SU-DHL-6 (cell line): ENCODE measurements at regions not wholly inside any gene's neighbourhood (a gene's known extent, or its start where the extent isn't known, plus 50 kb on each side); places are given as distances from the start of the nearest gene placed in this dataset.

Experiments
- H2AFZ ChIP-seq: fragments of 200-600 bp; sonication (generic); 2 replicates; pipeline ENCODE4 v1.6.1; 2014; ENCODE audit warnings: low read depth, mild to moderate bottlenecking, moderate library complexity, mixed read lengths, antibody characterized with exemption, low read length; ENCODE audit not compliant: severe bottlenecking
- H3F3A ChIP-seq: fragments of 200-600 bp; shearing (Covaris generic); 2 replicates; pipeline ENCODE4 v1.6.0; 2016; ENCODE audit warnings: antibody characterized with exemption, mild to moderate bottlenecking; ENCODE audit not compliant: insufficient read depth
- H3K27ac ChIP-seq: fragments of 200-600 bp; sonication (generic); 2 replicates; pipeline ENCODE4 v1.5.1; 2016; ENCODE audit warnings: low read depth, mild to moderate bottlenecking, low read length, moderate library complexity, mixed read lengths
- H3K27me3 ChIP-seq: fragments of 200-600 bp; sonication (generic), shearing (Covaris generic); 2 replicates; pipeline ENCODE4 v1.6.0; 2014; ENCODE audit warnings: mild to moderate bottlenecking, low read length
- H3K36me3 ChIP-seq: fragments of 200-600 bp; sonication (generic); 2 replicates; pipeline ENCODE4 v1.6.1; 2014; ENCODE audit warnings: mild to moderate bottlenecking, low read length, mixed read lengths
- H3K4me2 ChIP-seq: fragments of 300-600, 200-600 bp; shearing (Covaris generic), sonication (generic); 2 replicates; pipeline ENCODE4 v1.6.0; 2014; ENCODE audit warnings: low read length, low read depth, mild to moderate bottlenecking; ENCODE audit not compliant: poor library complexity, severe bottlenecking
- H3K4me3 ChIP-seq: fragments of 200-600 bp; sonication (generic); 2 replicates; pipeline ENCODE4 v1.5.1; 2014; ENCODE audit warnings: antibody characterized with exemption, low read length, mild to moderate bottlenecking, mixed read lengths; ENCODE audit not compliant: insufficient read depth, poor library complexity, severe bottlenecking
- H3K79me2 ChIP-seq: fragments of 200-600 bp; sonication (generic); 2 replicates; pipeline ENCODE4 v1.6.1; 2014; ENCODE audit warnings: mild to moderate bottlenecking, low read length, moderate library complexity; ENCODE audit not compliant: insufficient read depth
- H3K9ac ChIP-seq: fragments of 200-600 bp; sonication (generic); 2 replicates; pipeline ENCODE4 v1.7.0; 2014; ENCODE audit warnings: mild to moderate bottlenecking, low read length
- H3K9me2 ChIP-seq: fragments of 200-600 bp; sonication (generic); replicated peaks from 2 replicates; pipeline ENCODE4 v1.6.1; 2014; ENCODE audit warnings: low read length; ENCODE audit not compliant: insufficient read depth
- H3K9me3 ChIP-seq: fragments of 200-600 bp; sonication (generic); 2 replicates; pipeline ENCODE4 v1.6.1; 2014; ENCODE audit warnings: low read length, mixed read lengths; ENCODE audit not compliant: insufficient read depth
- H4K20me1 ChIP-seq: fragments of 200-600 bp; sonication (generic); 2 replicates; pipeline ENCODE4 v1.6.1; 2014; ENCODE audit warnings: low read depth, mild to moderate bottlenecking, antibody characterized with exemption, low read length, moderate library complexity, mixed read lengths
- EZH2phosphoT487 ChIP-seq: fragments of 200-600 bp; sonication (generic), shearing (Covaris generic); conservative IDR thresholded peaks from 2 replicates; pipeline ENCODE4 v1.6.1; 2018; ENCODE audit warnings: mild to moderate bottlenecking, antibody characterized with exemption, low read length, moderate library complexity, mixed read lengths
- TF ChIP-seq, protein P1 (sequence below): fragments of 200-600 bp; sonication (generic); IDR thresholded peaks from one replicate; pipeline ENCODE4 v1.5.1; 2017; ENCODE audit warnings: antibody characterized with exemption, mild to moderate bottlenecking, low read length, moderate library complexity; ENCODE audit not compliant: insufficient read depth, poor library complexity, severe bottlenecking

DNA sequence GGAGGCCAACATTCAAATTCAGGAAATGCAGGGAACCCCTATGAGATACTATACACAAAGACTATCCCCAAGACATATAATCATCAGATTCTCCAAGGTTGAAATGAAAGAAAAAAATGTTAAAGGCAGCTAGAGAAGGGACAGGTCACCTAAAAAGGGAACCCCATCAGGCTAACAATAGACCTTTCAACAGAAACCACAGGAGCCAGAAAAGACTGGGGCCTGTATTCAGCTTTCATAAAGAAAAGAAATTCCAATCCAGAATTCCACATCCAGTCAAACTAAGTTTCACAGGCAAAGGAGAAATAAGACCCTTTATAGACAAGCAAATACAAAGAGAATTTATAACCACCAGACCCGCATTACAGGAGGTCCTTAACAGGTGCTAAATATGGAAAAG, 1703.6 kb upstream of the PRR20A start:
- Histone ChIP-seq H3K4me2 (no peak overlapping the region), H3K36me3 (no peaks in the 10 kb centered on the region), H4K20me1 (no peaks in the 10 kb centered on the region), H3F3A (no peaks in the 10 kb centered on the region), H3K9ac (no peak overlapping the region), H3K9me2 (no peaks in the 10 kb centered on the region), H3K9me3 (no peaks in the 10 kb centered on the region), H3K79me2 (no peaks in the 10 kb centered on the region), H3K4me3 (no peak overlapping the region), H3K27me3 (no peaks in the 10 kb centered on the region), H3K27ac (no peak overlapping the region), H2AFZ (no peak overlapping the region)
- TF ChIP-seq, protein P1, sequence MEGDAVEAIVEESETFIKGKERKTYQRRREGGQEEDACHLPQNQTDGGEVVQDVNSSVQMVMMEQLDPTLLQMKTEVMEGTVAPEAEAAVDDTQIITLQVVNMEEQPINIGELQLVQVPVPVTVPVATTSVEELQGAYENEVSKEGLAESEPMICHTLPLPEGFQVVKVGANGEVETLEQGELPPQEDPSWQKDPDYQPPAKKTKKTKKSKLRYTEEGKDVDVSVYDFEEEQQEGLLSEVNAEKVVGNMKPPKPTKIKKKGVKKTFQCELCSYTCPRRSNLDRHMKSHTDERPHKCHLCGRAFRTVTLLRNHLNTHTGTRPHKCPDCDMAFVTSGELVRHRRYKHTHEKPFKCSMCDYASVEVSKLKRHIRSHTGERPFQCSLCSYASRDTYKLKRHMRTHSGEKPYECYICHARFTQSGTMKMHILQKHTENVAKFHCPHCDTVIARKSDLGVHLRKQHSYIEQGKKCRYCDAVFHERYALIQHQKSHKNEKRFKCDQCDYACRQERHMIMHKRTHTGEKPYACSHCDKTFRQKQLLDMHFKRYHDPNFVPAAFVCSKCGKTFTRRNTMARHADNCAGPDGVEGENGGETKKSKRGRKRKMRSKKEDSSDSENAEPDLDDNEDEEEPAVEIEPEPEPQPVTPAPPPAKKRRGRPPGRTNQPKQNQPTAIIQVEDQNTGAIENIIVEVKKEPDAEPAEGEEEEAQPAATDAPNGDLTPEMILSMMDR, result no peak
- no peak for TF ChIP-seq EZH2phosphoT487

DNA sequence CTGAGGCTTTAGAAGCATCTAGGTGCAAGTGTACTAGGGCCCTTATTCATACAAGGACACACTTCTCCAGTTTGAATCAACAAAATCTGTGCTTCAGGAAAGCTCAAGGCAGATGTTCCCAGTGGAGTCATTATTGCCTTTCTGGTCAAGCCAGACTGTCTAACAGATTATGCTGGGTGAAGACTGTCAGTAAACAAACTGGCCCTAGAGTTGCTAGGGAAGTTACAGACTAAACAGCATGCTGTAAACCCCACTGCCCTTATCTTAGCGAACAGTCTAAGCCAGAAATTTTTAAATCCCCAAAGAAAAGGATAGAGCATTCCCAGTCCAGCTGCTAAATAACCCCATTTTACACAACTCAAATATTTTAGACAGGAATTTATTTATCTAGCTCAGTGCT, 1701.3 kb upstream of the PRR20A start:
- no peak for TF ChIP-seq EZH2phosphoT487
- TF ChIP-seq, protein P1, result no peak
- no peaks in the 10 kb centered on the region for H3F3A ChIP-seq
- no peaks in the 10 kb centered on the region for H3K36me3 ChIP-seq
- H3K27ac ChIP-seq, result no peak overlapping the region
- H3K9me2 ChIP-seq, result no peaks in the 10 kb centered on the region
- no peak overlapping the region for H2AFZ ChIP-seq
- H3K4me2 ChIP-seq, result no peak overlapping the region
- no peaks in the 10 kb centered on the region for H3K79me2 ChIP-seq
- no peak overlapping the region for H3K4me3 ChIP-seq
- no peaks in the 10 kb centered on the region for H4K20me1 ChIP-seq
- no peak overlapping the region for H3K9ac ChIP-seq
- H3K27me3 ChIP-seq, result no peaks in the 10 kb centered on the region
- no peaks in the 10 kb centered on the region for H3K9me3 ChIP-seq

DNA sequence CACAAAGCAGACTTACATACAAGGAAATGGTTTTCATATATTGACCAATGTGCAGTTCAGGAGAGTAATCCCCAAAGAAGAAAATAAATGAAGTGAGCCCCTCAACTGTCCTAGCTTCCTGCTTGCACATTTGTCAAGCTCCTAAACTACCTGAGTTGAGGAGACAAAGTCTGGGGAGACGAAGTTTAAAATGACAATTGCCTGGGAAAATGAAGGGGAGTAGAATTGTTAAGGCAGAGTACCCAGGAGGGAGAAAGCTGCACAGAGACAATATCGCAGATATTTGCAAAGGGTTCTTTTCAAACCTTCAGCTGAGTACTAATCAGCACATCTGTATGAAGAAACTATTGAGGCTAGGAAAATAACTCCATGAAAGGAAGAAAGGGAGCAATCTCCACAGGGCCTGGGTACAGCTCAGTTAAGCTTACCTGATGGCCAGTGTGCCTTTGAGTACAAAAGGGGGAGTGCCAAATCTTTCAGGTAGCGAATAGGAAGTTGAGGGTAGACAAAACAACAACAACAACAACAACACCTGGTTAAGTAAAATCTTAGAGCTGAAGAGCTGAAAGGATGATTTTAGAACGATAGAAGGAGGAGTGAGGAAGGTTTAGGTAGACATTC, 1700.1 kb upstream of the PRR20A start:
- Histone ChIP-seq H3K9me2 (no peaks in the 10 kb centered on the region), H3K27me3 (no peaks in the 10 kb centered on the region), H3F3A (no peaks in the 10 kb centered on the region), H3K27ac (no peak overlapping the region), H3K4me2 (no peak overlapping the region), H3K9me3 (no peaks in the 10 kb centered on the region), H4K20me1 (no peaks in the 10 kb centered on the region), H3K36me3 (no peaks in the 10 kb centered on the region), H3K4me3 (no peak overlapping the region), H3K79me2 (no peaks in the 10 kb centered on the region), H3K9ac (no peak overlapping the region), H2AFZ (peak overlapping the region; percentile 27)
- no peak for TF ChIP-seq EZH2phosphoT487
- TF ChIP-seq, protein P1, result no peak
